K562 (cell line): ENCODE measurements at regions not wholly inside any gene's neighbourhood (a gene's known extent, or its start where the extent isn't known, plus 50 kb on each side); places are given as distances from the start of the nearest gene placed in this dataset.

Source experiments
- ATAC-seq: fragments of 200-7000 bp; cut with Tn5 transposase; 3 replicates; pipeline ENCODE4 v1.9.1; 2020; ENCODE audit warnings: moderate library complexity
- BruUV-seq: library from RNA; stranded (reverse); fragments of 400-500 nt; replicated peaks from 2 replicates; lab custom pipeline; 2021; lab: Mats Ljungman, UMichigan
- CTCF ChIA-PET: fragments of 300-600 bp; formaldehyde crosslinking; extraction: SDS; loops from one replicate; lab custom pipeline; 2021; ENCODE audit warnings: low intra/inter-chr PET ratio; lab: Yijun Ruan, JAX
- POLR2A ChIA-PET: fragments of 300-600, 350-650 bp; sonication (Branson Sonifier 250); formaldehyde crosslinking; extraction: SDS; loops from one replicate; lab custom pipeline; 2021; ENCODE audit warnings: antibody characterized with exemption, inconsistent platforms; lab: Yijun Ruan, JAX
- DNase-seq, 4 experiments: peaks; one replicate each; pipeline versions ENCODE4 v3.0.0 to v3.0.0-alpha.2; 2011 to 2018; ENCODE audit warnings: low spot score in 3 of 4, mixed read lengths in 3 of 4; ENCODE audit errors: extremely low read depth in 1 of 4
- FAIRE-seq: peaks from 2 replicates; lab custom pipeline; 2011; peaks lifted over from hg19 to GRCh38; lab: Jason Lieb, UNC
- H2AFZ ChIP-seq: 2 replicates; pipeline ENCODE4 v1.6.0; 2011; ENCODE audit warnings: low read depth, low read length, control low read depth, inconsistent platforms
- H3K27ac ChIP-seq: fragments of 200-600 bp; 3 replicates; pipeline ENCODE4 v1.8.0; 2011; ENCODE audit warnings: low read depth, mild to moderate bottlenecking, control low read depth, inconsistent platforms, low read length, moderate library complexity, mixed read lengths; ENCODE audit errors: extremely low read depth
- H3K27me3 ChIP-seq, 2 experiments: fragments of 300-600 bp in 1 of 2; 2 replicates in 1 of 2; 3 replicates in 1 of 2; pipeline versions ENCODE4 v1.6.0 to v1.8.0; 2011; ENCODE audit warnings: inconsistent platforms in 2 of 2, low read length in 2 of 2, mild to moderate bottlenecking in 1 of 2, mixed read lengths in 1 of 2, moderate library complexity in 1 of 2; ENCODE audit not compliant: control insufficient read depth in 2 of 2, insufficient read depth in 2 of 2
- H3K36me3 ChIP-seq: fragments of 300-600 bp; 3 replicates; pipeline ENCODE4 v1.8.0; 2011; ENCODE audit warnings: mild to moderate bottlenecking, low read length, inconsistent platforms; ENCODE audit not compliant: control insufficient read depth, insufficient read depth
- H3K4me1 ChIP-seq, 2 experiments: fragments of 200-600 bp in 1 of 2; replicated peaks in 1 of 2; 2 replicates in 1 of 2; 3 replicates in 1 of 2; pipeline versions ENCODE4 v1.5.1 to v1.8.0; 2011; ENCODE audit warnings: inconsistent platforms in 2 of 2, low read length in 2 of 2, mild to moderate bottlenecking in 1 of 2, mixed read lengths in 1 of 2, moderate library complexity in 1 of 2; ENCODE audit not compliant: control insufficient read depth in 2 of 2, insufficient read depth in 2 of 2
- H3K4me2 ChIP-seq: 2 replicates; pipeline ENCODE4 v1.6.1; 2011; ENCODE audit warnings: low read length, control low read depth, inconsistent platforms, mixed read lengths; ENCODE audit not compliant: insufficient read depth
- H3K4me3 ChIP-seq: fragments of 200-600 bp; sonication (generic), shearing (Covaris generic); 2 replicates; pipeline ENCODE4 v1.5.1; 2016; ENCODE audit warnings: control low read depth, inconsistent platforms
- H3K79me2 ChIP-seq: fragments of 200-600 bp; 3 replicates; pipeline ENCODE4 v1.8.0; 2011; ENCODE audit warnings: low read length, inconsistent platforms; ENCODE audit not compliant: control insufficient read depth, insufficient read depth
- H3K9ac ChIP-seq, 2 experiments: 2 replicates each; pipeline versions ENCODE4 v1.6.0 to v1.6.1; 2011; ENCODE audit warnings: low read depth in 2 of 2, low read length in 2 of 2, control low read depth in 1 of 2, inconsistent platforms in 1 of 2, mild to moderate bottlenecking in 1 of 2, mixed read lengths in 1 of 2; ENCODE audit not compliant: insufficient read depth in 1 of 2
- H3K9me1 ChIP-seq: one replicate; pipeline ENCODE4 v1.6.0; 2011; ENCODE audit warnings: inconsistent platforms, mild to moderate bottlenecking, low read length, moderate library complexity; ENCODE audit not compliant: control insufficient read depth, insufficient read depth
- H3K9me3 ChIP-seq: replicated peaks from 2 replicates; pipeline ENCODE4 v1.5.1; 2011; ENCODE audit warnings: low read depth, low read length, inconsistent platforms; ENCODE audit not compliant: control insufficient read depth, insufficient read depth
- H4K20me1 ChIP-seq: replicated peaks from 2 replicates; pipeline ENCODE4 v1.6.1; 2011; ENCODE audit warnings: low read length, inconsistent platforms, mixed read lengths; ENCODE audit not compliant: control insufficient read depth, insufficient read depth
- AFF1 ChIP-seq, 2 experiments: fragments of 450-650 bp; IDR thresholded peaks; 2 replicates each; pipeline ENCODE4 v1.6.1; 2018; ENCODE audit warnings: mild to moderate bottlenecking in 2 of 2, low read depth in 1 of 2; ENCODE audit not compliant: partially characterized antibody in 2 of 2
- BCOR ChIP-seq: fragments of 450-650 bp; IDR thresholded peaks from 2 replicates; pipeline ENCODE4 v1.6.1; 2016
- CTCF ChIP-seq, 3 experiments: IDR thresholded peaks in 2 of 3; conservative IDR thresholded peaks in 1 of 3; 2 replicates each; pipeline ENCODE4 v1.5.1; 2011 to 2012; ENCODE audit warnings: low read length in 3 of 3, mild to moderate bottlenecking in 3 of 3, control low read depth in 2 of 3, improper control_type of control experiment in 1 of 3, inconsistent platforms in 1 of 3, low read depth in 1 of 3, mixed read lengths in 1 of 3, moderate library complexity in 1 of 3; ENCODE audit not compliant: insufficient read depth in 2 of 3
- CXXC5 ChIP-seq: fragments of 250-450 bp; sonication (Bioruptor Pico); IDR thresholded peaks from 2 replicates; pipeline ENCODE4 v1.8.0; 2022; ENCODE audit warnings: inconsistent platforms, mild to moderate bottlenecking, moderate library complexity
- JUND ChIP-seq, 2 experiments: IDR thresholded peaks; 2 replicates in 1 of 2; 3 replicates in 1 of 2; pipeline ENCODE4 v1.6.1; 2011; ENCODE audit warnings: borderline replicate concordance in 2 of 2, low read depth in 2 of 2, low read length in 2 of 2, improper control_type of control experiment in 1 of 2, missing biosample characterization in 1 of 2, missing genetic modification characterization in 1 of 2, missing genetic modification reagents in 1 of 2
- KLF13 ChIP-seq: fragments of 450-650 bp; IDR thresholded peaks from 2 replicates; pipeline ENCODE4 v1.6.1; 2016; ENCODE audit warnings: missing genetic modification characterization, low read depth, mild to moderate bottlenecking, missing compliant biosample characterization, moderate library complexity, borderline replicate concordance
- NEUROD1 ChIP-seq: fragments of 150-350 bp; IDR thresholded peaks from 2 replicates; pipeline ENCODE4 v1.6.1; 2014; ENCODE audit warnings: borderline replicate concordance, low read length, low read depth; ENCODE audit not compliant: partially characterized antibody
- POLR2A ChIP-seq: fragments of 450-650 bp; conservative IDR thresholded peaks from 2 replicates; pipeline ENCODE4 v1.6.1; 2016
- SMAD3 ChIP-seq: fragments of 450-650 bp; formaldehyde crosslinking; conservative IDR thresholded peaks from 2 replicates; pipeline ENCODE4 v1.4.0; 2020; ENCODE audit warnings: mild to moderate bottlenecking
- SNAPC5 ChIP-seq: fragments of 250-450 bp; sonication (Bioruptor Pico); IDR thresholded peaks from 2 replicates; pipeline ENCODE4 v1.8.0; 2021; ENCODE audit warnings: moderate library complexity, mild to moderate bottlenecking, inconsistent platforms
- SRSF3 ChIP-seq: fragments of 200-400 bp; formaldehyde crosslinking; IDR thresholded peaks from 2 replicates; pipeline ENCODE4 v1.6.1; 2016; ENCODE audit warnings: mild to moderate bottlenecking, low read length, moderate library complexity; ENCODE audit not compliant: insufficient read depth
- TCFL5 ChIP-seq: fragments of 250-450 bp; sonication (Bioruptor Pico); conservative IDR thresholded peaks from 2 replicates; pipeline ENCODE4 v1.6.1; 2021; ENCODE audit warnings: mild to moderate bottlenecking, moderate library complexity, matching md5 sums
- ZBTB8A ChIP-seq: fragments of 450-650 bp; IDR thresholded peaks from 2 replicates; pipeline ENCODE4 v1.6.1; 2018; ENCODE audit warnings: mild to moderate bottlenecking, moderate library complexity; ENCODE audit not compliant: partially characterized antibody
- ZC3H8 ChIP-seq: fragments of 450-650 bp; IDR thresholded peaks from 2 replicates; pipeline ENCODE4 v1.6.1; 2017
- ZNF57 ChIP-seq: fragments of 450-650 bp; formaldehyde crosslinking; IDR thresholded peaks from 2 replicates; pipeline ENCODE4 v1.4.0; 2020; ENCODE audit warnings: mild to moderate bottlenecking, moderate library complexity
- ZNF76 ChIP-seq: fragments of 250-450 bp; sonication (Bioruptor Pico); IDR thresholded peaks from 2 replicates; pipeline ENCODE4 v1.4.0; 2020; ENCODE audit warnings: mild to moderate bottlenecking, moderate library complexity, borderline replicate concordance
- WGBS: fragments of 100-300 bp; shearing (Covaris generic); methylation state at CpG from one replicate; pipeline ENCODE4 v1.1.6; 2016; ENCODE audit warnings: low coverage, mixed read lengths; ENCODE audit not compliant: insufficient coverage; ENCODE audit errors: missing lambda C conversion rate; 5-methylcytosine and 5-hydroxymethylcytosine counted together
- in situ Hi-C: fragments of 300-500 bp; cut with MboI; formaldehyde crosslinking; loops from 4 replicates; pipeline ENCODE4 v1.15.0; 2018; ENCODE audit warnings: inconsistent platforms, mixed read lengths
- intact Hi-C: fragments of 100-400 bp; cut with micrococcal nuclease; formaldehyde crosslinking; loops from 2 replicates; pipeline ENCODE4 v1.14.2; 2022
- TF ChIP-seq, protein P1 (sequence below): fragments of 250-450 bp; sonication (Bioruptor Pico); IDR thresholded peaks from 2 replicates; pipeline ENCODE4 v1.5.0; 2020; ENCODE audit warnings: mild to moderate bottlenecking

- no peak overlapping the region for H3K4me2 ChIP-seq
- no peaks in the 10 kb centered on the region for H3K4me1 ChIP-seq
- no peaks in the 10 kb centered on the region for H3K79me2 ChIP-seq
- POLR2A ChIA-PET = no interaction called here
- DNase-seq (no peak), ATAC-seq (no peak), FAIRE-seq (no peak)
- CTCF ChIA-PET = no interaction called here
- intact Hi-C loops = no loop called here
- no peaks in the 10 kb centered on the region for H3K36me3 ChIP-seq
- no peaks in the 10 kb centered on the region for H3K9me3 ChIP-seq
- no TSS peak for BruUV-seq
- H3K27me3 ChIP-seq = no peaks in the 10 kb centered on the region
- no peaks in the 10 kb centered on the region for H4K20me1 ChIP-seq
- H3K4me3 ChIP-seq = no peak overlapping the region
- no peaks in the 10 kb centered on the region for H3K9me1 ChIP-seq
- no peak overlapping the region for H3K9ac ChIP-seq
- no peak overlapping the region for H3K27ac ChIP-seq
- WGBS = 0% methylated on average over 1 of the region's 1 CpG
- H2AFZ ChIP-seq = no peak overlapping the region
- in situ Hi-C loops = no loop called here
- no peak for TF ChIP-seq TCFL5
- TF ChIP-seq CTCF (IDR thresholded peaks at IDR 0.05 in 2 of 3, conservative IDR thresholded peaks at IDR 0.05 in 1 of 3; ENCODE audit: insufficient read depth in 2 of 3, low read depth in 1 of 3, low read length in 3 of 3) = no peak
- no peak for TF ChIP-seq BCOR
- TF ChIP-seq ZBTB8A = no peak
- TF ChIP-seq SNAPC5 (CRISPR knock-in tag) = no peak
- TF ChIP-seq SMAD3 (CRISPR knock-in tag) = no peak
- TF ChIP-seq ZC3H8 = no peak
- TF ChIP-seq POLR2A = no peak
- no peak for TF ChIP-seq NEUROD1
- no peak for TF ChIP-seq AFF1 (IDR thresholded peaks at IDR 0.05; ENCODE audit: low read depth in 1 of 2, partially characterized antibody in 2 of 2)
- no peak for TF ChIP-seq KLF13 (tag)
- TF ChIP-seq ZNF76 (CRISPR knock-in tag) = no peak
- no peak for TF ChIP-seq JUND (IDR thresholded peaks at IDR 0.05; ENCODE audit: borderline replicate concordance, low read depth, low read length)
- TF ChIP-seq JUND (tag; IDR thresholded peaks at IDR 0.05; ENCODE audit: borderline replicate concordance, low read depth, low read length) = no peak
- TF ChIP-seq SRSF3 = no peak
- no peak for TF ChIP-seq CXXC5 (CRISPR knock-in tag)
- TF ChIP-seq, protein P1, sequence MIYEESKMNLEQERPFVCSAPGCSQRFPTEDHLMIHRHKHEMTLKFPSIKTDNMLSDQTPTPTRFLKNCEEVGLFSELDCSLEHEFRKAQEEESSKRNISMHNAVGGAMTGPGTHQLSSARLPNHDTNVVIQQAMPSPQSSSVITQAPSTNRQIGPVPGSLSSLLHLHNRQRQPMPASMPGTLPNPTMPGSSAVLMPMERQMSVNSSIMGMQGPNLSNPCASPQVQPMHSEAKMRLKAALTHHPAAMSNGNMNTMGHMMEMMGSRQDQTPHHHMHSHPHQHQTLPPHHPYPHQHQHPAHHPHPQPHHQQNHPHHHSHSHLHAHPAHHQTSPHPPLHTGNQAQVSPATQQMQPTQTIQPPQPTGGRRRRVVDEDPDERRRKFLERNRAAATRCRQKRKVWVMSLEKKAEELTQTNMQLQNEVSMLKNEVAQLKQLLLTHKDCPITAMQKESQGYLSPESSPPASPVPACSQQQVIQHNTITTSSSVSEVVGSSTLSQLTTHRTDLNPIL (CRISPR knock-in tag) = no peak
- no peak for TF ChIP-seq ZNF57 (CRISPR knock-in tag)
Measured at GRCh38 chr7:49635800-49636199, 137.6 kb upstream of the VWC2 start.
